Sigmoid colon (tissue), 4 donors: ENCODE measurements at regions not wholly inside any gene's neighbourhood (a gene's known extent, or its start where the extent isn't known, plus 50 kb on each side); places are given as distances from the start of the nearest gene placed in this dataset.

Source experiments
- EP300 ChIP-seq, 4 donors: sonication (generic); formaldehyde crosslinking; IDR thresholded peaks; one replicate each; pipeline ENCODE4 v1.6.1; 2017; ENCODE audit warnings: antibody characterized with exemption in 4 of 4
- POLR2A ChIP-seq, 2 donors: fragments of 450-650 bp; IDR thresholded peaks; one replicate each; pipeline ENCODE4 v1.6.1; 2016; ENCODE audit warnings: antibody characterized with exemption in 2 of 2, mild to moderate bottlenecking in 2 of 2, moderate library complexity in 2 of 2
- TF ChIP-seq, protein P1 (sequence below), 4 experiments: fragments of 450-650 bp in 3 of 4; fragments of 200-600 bp in 1 of 4; IDR thresholded peaks; one replicate each; pipeline ENCODE4 v1.5.1; 2016 to 2019; ENCODE audit warnings: antibody characterized with exemption in 4 of 4, mild to moderate bottlenecking in 3 of 4, moderate library complexity in 2 of 4

DNA sequence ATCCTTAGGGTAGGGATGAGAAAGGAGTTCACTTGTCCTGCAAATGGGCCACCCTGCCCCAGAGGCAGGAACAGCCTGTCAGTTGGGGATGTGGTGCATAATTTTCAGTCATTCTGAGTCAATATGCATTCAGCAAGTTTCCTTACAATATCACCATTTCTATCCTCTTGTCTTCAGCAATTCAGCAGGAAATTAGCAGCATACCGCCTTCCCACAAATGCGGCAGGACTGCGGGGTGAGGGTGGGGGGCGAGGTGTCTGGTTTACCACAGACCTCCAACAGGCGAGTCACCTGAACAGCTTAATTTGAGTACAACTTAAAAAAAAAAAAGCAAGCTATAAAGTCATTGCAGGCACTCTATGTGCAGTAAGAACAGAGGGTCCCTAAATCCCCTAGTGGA, 126.8 kb downstream of the MAP3K7 start:
- TF ChIP-seq, protein P1, sequence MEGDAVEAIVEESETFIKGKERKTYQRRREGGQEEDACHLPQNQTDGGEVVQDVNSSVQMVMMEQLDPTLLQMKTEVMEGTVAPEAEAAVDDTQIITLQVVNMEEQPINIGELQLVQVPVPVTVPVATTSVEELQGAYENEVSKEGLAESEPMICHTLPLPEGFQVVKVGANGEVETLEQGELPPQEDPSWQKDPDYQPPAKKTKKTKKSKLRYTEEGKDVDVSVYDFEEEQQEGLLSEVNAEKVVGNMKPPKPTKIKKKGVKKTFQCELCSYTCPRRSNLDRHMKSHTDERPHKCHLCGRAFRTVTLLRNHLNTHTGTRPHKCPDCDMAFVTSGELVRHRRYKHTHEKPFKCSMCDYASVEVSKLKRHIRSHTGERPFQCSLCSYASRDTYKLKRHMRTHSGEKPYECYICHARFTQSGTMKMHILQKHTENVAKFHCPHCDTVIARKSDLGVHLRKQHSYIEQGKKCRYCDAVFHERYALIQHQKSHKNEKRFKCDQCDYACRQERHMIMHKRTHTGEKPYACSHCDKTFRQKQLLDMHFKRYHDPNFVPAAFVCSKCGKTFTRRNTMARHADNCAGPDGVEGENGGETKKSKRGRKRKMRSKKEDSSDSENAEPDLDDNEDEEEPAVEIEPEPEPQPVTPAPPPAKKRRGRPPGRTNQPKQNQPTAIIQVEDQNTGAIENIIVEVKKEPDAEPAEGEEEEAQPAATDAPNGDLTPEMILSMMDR (IDR thresholded peaks at IDR 0.05): no peak
- TF ChIP-seq POLR2A (IDR thresholded peaks at IDR 0.05) (no peak), EP300 (IDR thresholded peaks at IDR 0.05) (no peak)
